ENCODE measurements at regions not wholly inside any gene's neighbourhood (a gene's known extent, or its start where the extent isn't known, plus 50 kb on each side); places are given as distances from the start of the nearest gene placed in this dataset.
"Not testable (repeated sequence)": the region's sequence is repeated elsewhere in the genome, so short reads cannot be mapped to it uniquely, and the experiment has no call there.

- no peak for DNase-seq
Measured at GRCh38 chr22:47914481-47915097, 1152.1 kb downstream of the TBC1D22A start.

DNA sequence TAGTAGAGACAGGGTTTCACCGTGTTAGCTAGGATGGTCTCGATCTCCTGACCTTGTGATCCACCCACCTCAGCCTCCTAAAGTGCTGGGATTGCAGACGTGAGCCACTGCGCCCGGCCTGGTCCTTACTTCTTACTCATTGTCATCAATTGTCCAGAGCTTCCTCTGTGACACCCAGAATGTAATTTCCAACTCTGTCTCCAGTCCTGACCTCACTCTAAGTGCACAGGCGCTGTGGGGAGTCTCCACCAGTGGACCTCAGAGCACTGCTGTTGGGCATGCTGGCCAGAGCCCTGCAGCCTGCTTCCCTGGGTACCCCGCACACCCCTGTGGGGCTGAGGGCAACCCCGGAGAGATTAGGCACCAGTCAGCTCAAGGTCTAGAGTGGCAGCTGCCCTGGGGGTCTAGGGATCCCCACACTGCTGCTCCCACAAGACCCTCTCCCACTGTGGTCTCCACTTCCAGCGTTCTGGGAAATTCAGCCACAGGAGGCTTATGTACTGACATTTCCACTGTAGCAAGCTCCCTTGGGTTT, 1140.3 kb downstream of the TBC1D22A start:
- DNase-seq = no peak

GRCh38 chr22:47901911-47902310, 1139.5 kb downstream of the TBC1D22A start:
- no peak for DNase-seq

- no peak for DNase-seq
Measured at GRCh38 chr22:47899894-47900293, 1137.4 kb downstream of the TBC1D22A start.

- no peak for DNase-seq
Measured at GRCh38 chr22:47898946-47899345, 1136.5 kb downstream of the TBC1D22A start.

DNA sequence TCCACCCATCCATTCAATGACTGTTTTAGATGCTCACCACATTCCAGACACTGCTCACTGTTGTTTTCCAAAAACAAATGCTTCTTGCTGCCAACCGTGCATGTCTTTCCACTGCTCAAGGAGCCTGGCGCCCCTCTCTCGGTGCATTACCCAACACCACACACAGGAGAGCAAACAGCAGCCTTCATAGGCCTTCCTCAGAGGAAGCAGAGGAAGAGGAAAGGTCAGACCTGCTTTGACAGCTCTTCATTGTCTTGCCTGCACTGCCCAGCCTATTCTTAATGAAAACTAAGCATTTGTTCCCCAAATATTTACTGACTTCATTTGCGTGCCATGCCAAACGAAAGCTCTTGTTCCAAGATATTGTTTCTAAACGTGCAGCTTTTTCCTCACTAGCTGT, 1129.2 kb downstream of the TBC1D22A start:
- DNase-seq = no peak

- no peak for DNase-seq
Measured at GRCh38 chr22:47888817-47889216, 1126.4 kb downstream of the TBC1D22A start.

- no peak for DNase-seq
Measured at GRCh38 chr22:47884775-47885174, 1122.3 kb downstream of the TBC1D22A start.

GRCh38 chr22:47884200-47884599, 1121.8 kb downstream of the TBC1D22A start:
- DNase-seq = no peak

GRCh38 chr22:47883757-47884156, 1121.3 kb downstream of the TBC1D22A start:
- DNase-seq = no peak

- no peak for DNase-seq
Measured at GRCh38 chr22:47879346-47879745, 1116.9 kb downstream of the TBC1D22A start.

- no peak for DNase-seq
Measured at GRCh38 chr22:47878460-47878859, 1116.0 kb downstream of the TBC1D22A start.

GRCh38 chr22:47872761-47873535, 1110.5 kb downstream of the TBC1D22A start:
- no peak for DNase-seq

- DNase-seq = no peak
Measured at GRCh38 chr22:47865626-47866025, 1103.2 kb downstream of the TBC1D22A start.

- DNase-seq = no peak
Measured at GRCh38 chr22:47862394-47862793, 1099.9 kb downstream of the TBC1D22A start.

DNA sequence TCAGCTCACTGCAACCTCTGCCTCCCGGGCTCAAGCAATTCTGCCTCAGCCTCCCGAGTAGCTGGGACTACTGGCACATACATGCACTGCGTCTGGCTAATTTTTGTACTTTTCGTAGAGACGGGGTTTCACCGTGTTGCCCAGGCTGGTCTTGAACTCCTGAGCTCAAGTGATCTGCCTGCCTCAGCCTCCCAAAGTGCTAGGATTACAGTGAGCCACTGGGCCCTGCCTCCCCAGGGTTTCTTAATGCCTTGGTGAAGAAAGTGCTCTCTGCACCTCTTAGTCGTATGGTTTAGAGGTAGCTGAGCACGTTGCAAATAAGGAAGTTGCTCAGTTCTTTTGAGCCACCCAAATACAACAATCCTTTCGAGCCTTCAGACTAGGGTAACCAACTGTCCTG, 1098.5 kb downstream of the TBC1D22A start:
- DNase-seq = not testable (repeated sequence)

GRCh38 chr22:47859881-47860525, 1097.6 kb downstream of the TBC1D22A start:
- no peak for DNase-seq

GRCh38 chr22:47858773-47859306, 1096.4 kb downstream of the TBC1D22A start:
- no peak for DNase-seq

- no peak for DNase-seq
Measured at GRCh38 chr22:47854680-47855079, 1092.2 kb downstream of the TBC1D22A start.

DNA sequence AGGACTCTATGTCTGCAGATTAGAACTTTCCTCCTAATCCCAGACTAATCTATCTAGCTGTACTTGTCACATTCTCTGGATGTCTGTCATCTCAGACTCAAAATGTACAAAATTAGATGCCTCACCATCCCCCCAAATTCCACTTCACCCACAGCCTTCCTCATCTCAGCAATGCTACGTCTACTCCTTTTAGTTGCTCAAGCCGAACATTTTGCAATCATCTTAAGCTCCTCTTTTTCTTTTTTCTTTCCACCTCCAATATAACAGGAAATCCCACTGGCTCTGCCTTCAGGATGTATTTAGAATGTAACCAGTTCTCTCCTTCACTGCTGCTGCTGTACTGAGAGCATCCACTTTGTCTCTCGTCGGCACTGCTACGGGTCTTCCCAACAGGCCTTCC, 1091.8 kb downstream of the TBC1D22A start:
- no peak for DNase-seq

DNA sequence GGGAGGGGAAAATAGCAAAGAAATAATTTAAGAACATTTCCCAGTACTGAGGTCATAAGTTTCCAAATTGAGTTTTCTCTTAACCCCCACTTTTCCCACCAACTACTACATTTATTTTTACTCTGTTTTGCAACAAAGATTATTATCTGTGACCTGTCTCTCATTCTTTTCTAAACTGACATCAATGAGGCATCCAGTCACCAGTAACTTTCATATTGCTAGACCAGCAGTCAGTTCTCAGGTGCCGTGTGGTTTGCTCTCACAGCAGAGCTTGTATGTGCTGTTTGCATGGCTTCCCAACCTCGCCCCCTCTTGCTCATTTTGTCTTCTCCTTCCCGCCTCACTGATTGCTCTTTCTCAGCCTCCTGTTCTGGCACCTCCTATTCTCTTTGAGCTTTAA, 1091.3 kb downstream of the TBC1D22A start:
- no peak for DNase-seq

DNA sequence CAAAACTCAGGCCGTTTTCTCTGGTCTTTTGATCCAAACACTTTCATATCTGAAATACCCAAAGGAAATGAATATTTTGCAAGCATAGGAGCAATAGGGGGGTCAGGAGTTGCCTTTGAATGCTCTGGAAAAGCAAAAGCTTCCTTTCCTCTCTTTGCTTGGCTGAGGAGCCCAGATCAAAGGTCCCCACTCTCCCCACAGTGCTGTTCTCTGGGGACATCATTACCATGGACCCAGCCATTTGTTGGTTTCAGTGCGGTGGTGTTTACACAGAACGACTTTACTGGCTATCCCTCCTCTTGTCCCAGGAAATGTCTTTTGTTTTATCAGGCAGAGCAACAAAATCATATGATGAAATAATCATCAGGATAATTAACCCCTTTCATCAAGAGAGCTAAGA, 1089.1 kb downstream of the TBC1D22A start:
- DNase-seq = no peak

- no peak for DNase-seq
Measured at GRCh38 chr22:47850644-47851151, 1088.2 kb downstream of the TBC1D22A start.

Measured in activated naive CD4-positive, alpha-beta T cell treated with anti-CD3 and anti-CD28 coated beads, Interleukin-2, amount 50 U/mL, for 16 hours (primary cell).